Nephron (organoid): ENCODE measurements at regions not wholly inside any gene's neighbourhood (a gene's known extent, or its start where the extent isn't known, plus 50 kb on each side); places are given as distances from the start of the nearest gene placed in this dataset.
"Not testable (repeated sequence)": the region's sequence is repeated elsewhere in the genome, so short reads cannot be mapped to it uniquely, and the experiment has no call there.

ENCODE experiments used
- H3K27ac Mint-ChIP-seq, 3 experiments: 2 replicates each; pipeline ENCODE4 v1.8.0; 2020; ENCODE audit warnings: mixed read lengths in 3 of 3, mild to moderate bottlenecking in 2 of 3, moderate library complexity in 1 of 3
- H3K27me3 Mint-ChIP-seq: 2 replicates; pipeline ENCODE4 v1.8.0; 2021; ENCODE audit warnings: low read depth, mild to moderate bottlenecking, moderate library complexity, mixed read lengths
- H3K36me3 Mint-ChIP-seq: 2 replicates; pipeline ENCODE4 v1.8.0; 2020; ENCODE audit warnings: low read depth, mixed read lengths
- H3K4me1 Mint-ChIP-seq: 2 replicates; pipeline ENCODE4 v1.8.0; 2020; ENCODE audit warnings: mixed read lengths
- H3K4me3 Mint-ChIP-seq, 3 experiments: 2 replicates each; pipeline ENCODE4 v1.8.0; 2020; ENCODE audit warnings: mild to moderate bottlenecking in 3 of 3, mixed read lengths in 3 of 3, moderate library complexity in 2 of 3
- H3K9me3 Mint-ChIP-seq: 2 replicates; pipeline ENCODE4 v1.8.0; 2020; ENCODE audit warnings: mixed read lengths
- TF ChIP-seq, protein P1 (sequence below), 3 experiments: fragments of 200-600 bp; sonication (generic); IDR thresholded peaks; one replicate each; pipeline ENCODE4 v1.5.0; 2021; ENCODE audit warnings: antibody characterized with exemption in 3 of 3; ENCODE audit not compliant: unreplicated experiment in 3 of 3

DNA sequence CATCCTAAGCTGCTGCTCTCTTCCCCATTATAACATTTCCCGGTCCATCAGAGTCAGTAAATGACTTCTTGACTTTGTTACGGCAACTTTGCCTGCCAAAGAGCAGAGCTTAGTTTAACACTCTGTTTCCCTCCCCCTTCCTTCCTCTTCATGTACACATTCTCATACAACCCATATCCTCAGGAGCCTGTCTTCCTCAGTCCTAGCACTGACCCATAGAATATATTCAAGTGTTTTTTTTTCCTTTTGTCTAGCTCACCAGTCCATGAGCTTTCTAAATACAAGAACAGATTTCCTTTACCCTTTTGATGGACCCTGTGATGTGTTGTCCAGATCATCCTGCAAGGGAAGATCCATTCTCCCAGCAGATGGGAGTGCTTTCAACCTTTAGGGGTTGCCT lies 97.0 kb upstream of the MON1B start:
- H3K27ac Mint-ChIP-seq, result no peak overlapping the region
- H3K9me3 Mint-ChIP-seq, result no peaks in the 10 kb centered on the region
- no peaks in the 10 kb centered on the region for H3K27me3 Mint-ChIP-seq
- TF ChIP-seq, protein P1, sequence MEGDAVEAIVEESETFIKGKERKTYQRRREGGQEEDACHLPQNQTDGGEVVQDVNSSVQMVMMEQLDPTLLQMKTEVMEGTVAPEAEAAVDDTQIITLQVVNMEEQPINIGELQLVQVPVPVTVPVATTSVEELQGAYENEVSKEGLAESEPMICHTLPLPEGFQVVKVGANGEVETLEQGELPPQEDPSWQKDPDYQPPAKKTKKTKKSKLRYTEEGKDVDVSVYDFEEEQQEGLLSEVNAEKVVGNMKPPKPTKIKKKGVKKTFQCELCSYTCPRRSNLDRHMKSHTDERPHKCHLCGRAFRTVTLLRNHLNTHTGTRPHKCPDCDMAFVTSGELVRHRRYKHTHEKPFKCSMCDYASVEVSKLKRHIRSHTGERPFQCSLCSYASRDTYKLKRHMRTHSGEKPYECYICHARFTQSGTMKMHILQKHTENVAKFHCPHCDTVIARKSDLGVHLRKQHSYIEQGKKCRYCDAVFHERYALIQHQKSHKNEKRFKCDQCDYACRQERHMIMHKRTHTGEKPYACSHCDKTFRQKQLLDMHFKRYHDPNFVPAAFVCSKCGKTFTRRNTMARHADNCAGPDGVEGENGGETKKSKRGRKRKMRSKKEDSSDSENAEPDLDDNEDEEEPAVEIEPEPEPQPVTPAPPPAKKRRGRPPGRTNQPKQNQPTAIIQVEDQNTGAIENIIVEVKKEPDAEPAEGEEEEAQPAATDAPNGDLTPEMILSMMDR (IDR thresholded peaks at IDR 0.05; ENCODE audit: unreplicated experiment in 3 of 3), result no peak
- no peak overlapping the region for H3K4me3 Mint-ChIP-seq
- H3K36me3 Mint-ChIP-seq, result no peaks in the 10 kb centered on the region
- no peaks in the 10 kb centered on the region for H3K4me1 Mint-ChIP-seq

DNA sequence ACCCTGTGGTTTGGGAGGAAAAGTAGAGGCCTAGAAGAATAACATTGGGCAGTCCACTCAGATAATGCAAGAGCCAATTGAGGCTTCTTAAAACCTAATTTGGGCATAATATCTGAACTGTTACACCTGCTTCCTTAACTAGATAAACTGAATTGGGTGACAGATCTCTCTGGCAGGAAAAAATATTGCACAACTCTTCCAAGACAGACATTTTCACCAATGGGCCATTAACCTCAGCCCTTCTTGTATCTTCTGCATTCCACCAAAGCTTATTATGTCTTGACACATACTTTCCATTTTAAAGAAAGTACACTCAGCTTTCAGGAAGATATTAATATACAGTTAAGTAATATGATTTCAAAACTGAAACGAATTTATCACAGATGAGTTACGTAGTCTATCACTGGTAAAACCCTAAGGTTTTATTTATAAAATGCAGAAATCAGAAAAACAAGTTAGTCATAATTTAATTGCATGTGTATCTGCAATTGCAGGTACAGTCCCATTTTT lies 79.9 kb upstream of the MON1B start:
- Mint-ChIP-seq H3K27ac (no peak overlapping the region), H3K4me1 (no peaks in the 10 kb centered on the region), H3K4me3 (no peak overlapping the region), H3K36me3 (no peaks in the 10 kb centered on the region), H3K27me3 (peaks cover 9% of the 10 kb centered on the region), H3K9me3 (peaks cover 3% of the 10 kb centered on the region)
- TF ChIP-seq, protein P1 (IDR thresholded peaks at IDR 0.05; ENCODE audit: unreplicated experiment in 3 of 3), result no peak

DNA sequence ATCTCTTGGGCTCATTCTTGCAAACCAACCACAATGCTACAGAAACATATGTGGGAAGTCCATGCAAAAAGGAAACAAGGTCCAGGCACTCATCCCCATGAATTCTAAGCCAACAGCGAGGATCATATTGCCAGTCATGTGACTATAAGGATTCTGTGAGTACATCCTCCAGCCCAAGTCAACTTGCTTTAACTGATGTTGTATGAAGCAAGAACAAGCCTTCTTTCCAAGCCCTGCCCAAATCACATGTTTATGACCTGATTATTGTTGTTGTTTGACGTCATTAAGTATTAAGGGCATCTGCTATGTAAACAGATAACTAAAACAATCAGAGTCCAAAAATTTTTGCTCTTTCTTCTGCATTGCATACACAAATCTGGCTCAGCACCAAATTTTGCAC lies 78.2 kb upstream of the MON1B start:
- Mint-ChIP-seq H3K36me3 (no peaks in the 10 kb centered on the region), H3K4me3 (no peak overlapping the region), H3K27me3 (peaks cover 9% of the 10 kb centered on the region), H3K9me3 (no peaks in the 10 kb centered on the region), H3K4me1 (no peaks in the 10 kb centered on the region), H3K27ac (no peak overlapping the region)
- TF ChIP-seq, protein P1 (IDR thresholded peaks at IDR 0.05; ENCODE audit: unreplicated experiment in 3 of 3), result no peak

DNA sequence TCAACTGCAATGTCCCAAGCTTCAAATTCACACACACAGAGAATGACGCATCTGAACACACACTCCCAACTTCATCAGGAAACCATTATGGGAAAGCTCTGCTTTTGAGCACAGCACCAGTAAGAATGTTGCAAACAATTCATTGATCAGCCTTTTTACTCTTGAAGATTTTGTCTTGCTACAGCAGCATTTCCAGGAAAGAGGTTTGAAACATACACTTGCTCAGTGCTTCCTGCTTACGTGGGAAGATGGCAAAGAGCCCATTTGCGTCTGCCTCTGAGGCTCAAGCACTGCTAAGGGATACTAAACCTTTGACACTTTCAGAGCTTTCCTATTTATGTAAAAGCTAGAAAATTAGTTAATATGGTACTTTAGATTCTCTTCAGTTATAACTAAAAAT lies 77.2 kb upstream of the MON1B start:
- H3K27me3 Mint-ChIP-seq, result peaks cover 4% of the 10 kb centered on the region
- H3K9me3 Mint-ChIP-seq, result no peaks in the 10 kb centered on the region
- H3K27ac Mint-ChIP-seq, result no peak overlapping the region
- TF ChIP-seq, protein P1 (IDR thresholded peaks at IDR 0.05; ENCODE audit: unreplicated experiment in 3 of 3), result no peak
- H3K36me3 Mint-ChIP-seq, result no peaks in the 10 kb centered on the region
- no peak overlapping the region for H3K4me3 Mint-ChIP-seq
- no peaks in the 10 kb centered on the region for H3K4me1 Mint-ChIP-seq

DNA sequence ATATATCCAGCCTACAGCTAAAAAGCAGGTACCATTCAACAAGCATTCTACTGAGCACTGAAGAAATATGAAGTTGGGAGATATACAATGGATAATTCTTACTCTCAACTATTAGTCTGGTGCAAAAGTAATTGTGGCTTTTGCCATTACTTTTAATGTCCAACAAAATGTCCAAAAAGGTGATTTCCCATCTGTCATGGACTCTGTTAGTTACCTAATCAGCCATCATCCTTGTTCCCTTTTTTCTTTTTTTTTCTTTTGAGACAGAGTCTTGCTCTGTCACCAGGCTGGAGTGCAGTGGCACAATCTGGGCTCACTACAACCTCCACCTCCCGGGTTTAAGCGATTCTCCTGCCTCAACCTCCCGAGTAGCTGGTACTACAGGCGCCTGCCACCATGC lies 76.6 kb upstream of the MON1B start:
- H3K4me1 Mint-ChIP-seq, H3K27ac Mint-ChIP-seq, H3K4me3 Mint-ChIP-seq, H3K9me3 Mint-ChIP-seq, H3K27me3 Mint-ChIP-seq, H3K36me3 Mint-ChIP-seq: not testable (repeated sequence)

DNA sequence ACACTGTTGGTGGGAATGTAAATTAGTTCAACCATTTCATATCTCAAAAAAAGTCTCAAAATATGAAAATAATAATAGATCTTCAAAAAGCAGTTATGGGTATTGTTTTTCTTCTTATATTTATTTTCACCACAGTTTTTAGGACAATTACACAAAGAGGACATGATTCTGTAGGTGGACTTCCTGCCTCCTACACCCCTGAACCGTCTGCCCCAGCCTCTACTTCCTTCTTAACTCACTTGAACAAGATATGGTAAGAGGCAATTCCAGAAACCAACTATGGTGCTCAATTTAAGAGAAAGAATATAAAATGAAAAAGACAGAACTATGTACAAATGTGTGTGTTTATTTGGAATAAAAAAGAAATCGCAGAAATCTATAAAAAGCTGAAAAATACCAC lies 74.1 kb upstream of the MON1B start:
- H3K27me3 Mint-ChIP-seq, result peaks cover 4% of the 10 kb centered on the region
- no peak overlapping the region for H3K4me3 Mint-ChIP-seq
- no peak overlapping the region for H3K27ac Mint-ChIP-seq
- H3K9me3 Mint-ChIP-seq, result no peaks in the 10 kb centered on the region
- no peaks in the 10 kb centered on the region for H3K36me3 Mint-ChIP-seq
- TF ChIP-seq, protein P1 (IDR thresholded peaks at IDR 0.05; ENCODE audit: unreplicated experiment in 3 of 3), result no peak
- H3K4me1 Mint-ChIP-seq, result no peaks in the 10 kb centered on the region
